ENCODE measurements at regions not wholly inside any gene's neighbourhood (a gene's known extent, or its start where the extent isn't known, plus 50 kb on each side); places are given as distances from the start of the nearest gene placed in this dataset.

- no peak for DNase-seq
Observed at GRCh38 chr14:86882818-86883217, 1110.2 kb downstream of the GALC start.

- no peak for DNase-seq
Observed at GRCh38 chr14:86865934-86866333, 1127.0 kb downstream of the GALC start.

GRCh38 chr14:86858591-86858990 is 1134.4 kb downstream of the GALC start:
- DNase-seq, result no peak

GRCh38 chr14:86858031-86858430 is 1135.0 kb downstream of the GALC start:
- DNase-seq, result no peak

- no peak for DNase-seq
Observed at GRCh38 chr14:86852530-86852929, 1140.5 kb downstream of the GALC start.

GRCh38 chr14:86847140-86847539 is 1145.8 kb downstream of the GALC start:
- DNase-seq, result no peak

- no peak for DNase-seq
Observed at GRCh38 chr14:86838363-86838762, 1154.6 kb downstream of the GALC start.

- no peak for DNase-seq
Observed at GRCh38 chr14:86826661-86827060, 1166.3 kb downstream of the GALC start.

GRCh38 chr14:86824167-86824566 is 1168.8 kb downstream of the GALC start:
- no peak for DNase-seq

- DNase-seq, result no peak
Observed at GRCh38 chr14:86823581-86823980, 1169.4 kb downstream of the GALC start.

- DNase-seq, result no peak
Observed at GRCh38 chr14:86815341-86815740, 1177.6 kb downstream of the GALC start.

- no peak for DNase-seq
Observed at GRCh38 chr14:86802726-86803125, 1190.3 kb downstream of the GALC start.

- DNase-seq, result no peak
Observed at GRCh38 chr14:86799244-86799647, 1193.7 kb downstream of the GALC start.

- DNase-seq, result no peak
Observed at GRCh38 chr14:86798330-86798729, 1194.7 kb downstream of the GALC start.

- no peak for DNase-seq
Observed at GRCh38 chr14:86797075-86797351, 1196.0 kb downstream of the GALC start.

GRCh38 chr14:86796221-86797074 is 1196.5 kb downstream of the GALC start:
- no peak for DNase-seq

GRCh38 chr14:86794689-86795088 is 1198.3 kb downstream of the GALC start:
- DNase-seq, result no peak

- no peak for DNase-seq
Observed at GRCh38 chr14:86790408-86791364, 1202.3 kb downstream of the GALC start.

- DNase-seq, result no peak
Observed at GRCh38 chr14:86788224-86788623, 1204.8 kb downstream of the GALC start.

- no peak for DNase-seq
Observed at GRCh38 chr14:86787717-86788116, 1205.3 kb downstream of the GALC start.

GRCh38 chr14:86782092-86782580 is 1210.8 kb downstream of the GALC start:
- no peak for DNase-seq

GRCh38 chr14:86780876-86781510 is 1212.0 kb downstream of the GALC start:
- DNase-seq, result no peak

- DNase-seq, result no peak
Observed at GRCh38 chr14:86780461-86780860, 1212.5 kb downstream of the GALC start.
